GM19463 (cell line): ENCODE measurements at regions not wholly inside any gene's neighbourhood (a gene's known extent, or its start where the extent isn't known, plus 50 kb on each side); places are given as distances from the start of the nearest gene placed in this dataset.

ENCODE experiments used
- ATAC-seq: cut with Tn5 transposase; IDR thresholded peaks from one replicate; pipeline ENCODE4 v1.9.1; 2021; ENCODE audit warnings: mild to moderate bottlenecking, moderate library complexity; ENCODE audit not compliant: unreplicated experiment

- no peak for ATAC-seq
Observed at GRCh38 chr7:68317476-68317875, 1280.8 kb upstream of the AUTS2 start.

GRCh38 chr7:68319061-68319460 is 1279.2 kb upstream of the AUTS2 start:
- no peak for ATAC-seq

- ATAC-seq: no peak
Observed at GRCh38 chr7:68321076-68321639, 1277.1 kb upstream of the AUTS2 start.

GRCh38 chr7:68321776-68322496 is 1276.3 kb upstream of the AUTS2 start:
- ATAC-seq: no peak

GRCh38 chr7:68324621-68325020 is 1273.7 kb upstream of the AUTS2 start:
- no peak for ATAC-seq

- no peak for ATAC-seq
Observed at GRCh38 chr7:68334216-68334615, 1264.1 kb upstream of the AUTS2 start.

GRCh38 chr7:68334636-68335272 is 1263.5 kb upstream of the AUTS2 start:
- no peak for ATAC-seq

GRCh38 chr7:68336594-68336993 is 1261.7 kb upstream of the AUTS2 start:
- ATAC-seq: no peak

GRCh38 chr7:68348401-68348800 is 1249.9 kb upstream of the AUTS2 start:
- no peak for ATAC-seq

GRCh38 chr7:68362745-68363518 is 1235.3 kb upstream of the AUTS2 start:
- ATAC-seq: no peak

GRCh38 chr7:68364886-68365625 is 1233.2 kb upstream of the AUTS2 start:
- no peak for ATAC-seq

- ATAC-seq: no peak
Observed at GRCh38 chr7:68371985-68372384, 1226.3 kb upstream of the AUTS2 start.

GRCh38 chr7:68376131-68376661 is 1222.1 kb upstream of the AUTS2 start:
- ATAC-seq: no peak

GRCh38 chr7:68381731-68382130 is 1216.5 kb upstream of the AUTS2 start:
- no peak for ATAC-seq

- ATAC-seq: no peak
Observed at GRCh38 chr7:68384581-68384980, 1213.7 kb upstream of the AUTS2 start.

- no peak for ATAC-seq
Observed at GRCh38 chr7:68393051-68393450, 1205.2 kb upstream of the AUTS2 start.

GRCh38 chr7:68394131-68394530 is 1204.1 kb upstream of the AUTS2 start:
- ATAC-seq: no peak

- no peak for ATAC-seq
Observed at GRCh38 chr7:68399991-68400590, 1198.2 kb upstream of the AUTS2 start.

- no peak for ATAC-seq
Observed at GRCh38 chr7:68400783-68401182, 1197.5 kb upstream of the AUTS2 start.

GRCh38 chr7:68401313-68401712 is 1197.0 kb upstream of the AUTS2 start:
- ATAC-seq: no peak
